ENCODE measurements at regions not wholly inside any gene's neighbourhood (a gene's known extent, or its start where the extent isn't known, plus 50 kb on each side); places are given as distances from the start of the nearest gene placed in this dataset.

DNA sequence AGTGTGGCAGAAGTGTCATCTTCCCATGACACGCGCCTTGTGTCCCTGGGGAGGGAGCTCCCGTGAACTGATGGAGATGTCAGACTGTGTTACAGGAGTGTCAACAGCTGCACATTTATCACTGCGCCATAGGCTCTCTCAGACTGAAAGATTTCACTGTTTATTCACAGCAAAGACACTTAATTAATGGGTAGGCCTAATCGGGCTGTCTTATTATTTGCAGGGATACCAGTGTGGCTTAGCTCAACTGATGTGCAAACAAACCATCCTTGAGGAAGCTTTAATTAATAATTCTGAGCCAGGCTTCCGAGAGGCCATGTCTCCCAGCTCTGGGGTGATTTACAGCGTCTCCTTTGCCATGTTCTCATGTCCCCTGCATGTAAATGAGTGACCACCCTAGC lies 771.0 kb downstream of the QKI start:
- Histone ChIP-seq H3K4me2 (ENCODE audit: low read depth, low read length) (no peak overlapping the region), H3K4me3 (replicated peaks in 1 of 3; ENCODE audit: insufficient read depth in 1 of 3, low read depth in 2 of 3, low read length in 3 of 3) (no peak overlapping the region), H3K4me1 (ENCODE audit: insufficient read depth, low read length) (no peaks in the 10 kb centered on the region), H4K20me1 (ENCODE audit: insufficient read depth, low read length) (no peaks in the 10 kb centered on the region), H3K9me3 (ENCODE audit: low read length) (no peaks in the 10 kb centered on the region), H3K27me3 (ENCODE audit: control insufficient read depth in 1 of 2, insufficient read depth in 2 of 2, low read length in 2 of 2) (no peaks in the 10 kb centered on the region), H3K79me2 (ENCODE audit: insufficient read depth, low read length) (no peaks in the 10 kb centered on the region), H3K36me3 (replicated peaks in 1 of 2; ENCODE audit: control insufficient read depth in 1 of 2, insufficient read depth in 2 of 2, low read length in 2 of 2) (no peaks in the 10 kb centered on the region), H3K27ac (ENCODE audit: extremely low read length, insufficient read depth, low read length) (no peak overlapping the region), H3K9ac (ENCODE audit: insufficient read depth, low read depth, low read length) (no peak overlapping the region), H2AFZ (ENCODE audit: low read length) (no peak overlapping the region)
- 0% methylated on average over 7 of the region's 7 CpGs for WGBS (ENCODE audit: low lambda C conversion rate)
- TF ChIP-seq ZNF577 (CRISPR knock-in tag; IDR thresholded peaks at IDR 0.05; ENCODE audit: borderline replicate concordance, low read depth) (no peak), ZNF710 (CRISPR knock-in tag; IDR thresholded peaks at IDR 0.05; ENCODE audit: borderline replicate concordance) (no peak), ZNF766 (CRISPR knock-in tag; IDR thresholded peaks at IDR 0.05; ENCODE audit: borderline replicate concordance) (no peak), ARID3A (IDR thresholded peaks at IDR 0.05; ENCODE audit: low read depth, low read length) (no peak)
- ChIA-PET CTCF (ENCODE audit: low intra/inter-chr PET ratio, low total read pairs) (no interaction called here), POLR2A (no interaction called here)
- intact Hi-C loops (cut with micrococcal nuclease; ENCODE audit: unreplicated experiment) (no loop called here), in situ Hi-C loops (cut with HindIII; ENCODE audit: extremely low pct_ligation_motif_present, low pct_unique_long_range_greater_than_20kb) (no loop called here)
- no peak for ATAC-seq
- DNase-seq (ENCODE audit: low spot score): no peak
- FAIRE-seq: no peak
- BruUV-seq (replicated peaks): no TSS peak

DNA sequence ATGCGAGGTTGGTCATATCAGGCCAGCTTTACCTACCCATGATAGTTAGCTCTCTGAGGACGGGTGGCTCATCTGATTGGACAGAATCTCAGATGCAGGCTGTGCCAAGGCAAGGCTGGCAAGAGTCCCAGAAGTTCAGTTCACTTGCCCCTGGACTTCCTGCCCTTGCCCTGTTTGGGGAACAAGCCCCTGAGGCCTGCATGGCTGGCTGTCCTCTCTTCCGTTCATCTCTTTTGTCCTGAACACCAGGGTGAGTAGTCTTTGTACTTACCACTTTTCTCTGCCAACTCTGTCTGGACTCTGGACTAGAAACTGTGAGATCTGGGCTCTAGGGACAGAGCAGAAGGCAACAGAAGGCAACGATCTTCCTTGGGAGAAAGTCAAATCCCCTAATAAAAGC lies 769.9 kb downstream of the QKI start:
- WGBS (ENCODE audit: low lambda C conversion rate): 9% methylated on average over 4 of the region's 4 CpGs
- TF ChIP-seq, protein P1, sequence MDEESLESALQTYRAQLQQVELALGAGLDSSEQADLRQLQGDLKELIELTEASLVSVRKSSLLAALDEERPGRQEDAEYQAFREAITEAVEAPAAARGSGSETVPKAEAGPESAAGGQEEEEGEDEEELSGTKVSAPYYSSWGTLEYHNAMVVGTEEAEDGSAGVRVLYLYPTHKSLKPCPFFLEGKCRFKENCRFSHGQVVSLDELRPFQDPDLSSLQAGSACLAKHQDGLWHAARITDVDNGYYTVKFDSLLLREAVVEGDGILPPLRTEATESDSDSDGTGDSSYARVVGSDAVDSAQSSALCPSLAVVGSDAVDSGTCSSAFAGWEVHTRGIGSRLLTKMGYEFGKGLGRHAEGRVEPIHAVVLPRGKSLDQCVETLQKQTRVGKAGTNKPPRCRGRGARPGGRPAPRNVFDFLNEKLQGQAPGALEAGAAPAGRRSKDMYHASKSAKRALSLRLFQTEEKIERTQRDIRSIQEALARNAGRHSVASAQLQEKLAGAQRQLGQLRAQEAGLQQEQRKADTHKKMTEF (CRISPR knock-in tag; IDR thresholded peaks at IDR 0.05): no peak
- TF ChIP-seq, protein P2, sequence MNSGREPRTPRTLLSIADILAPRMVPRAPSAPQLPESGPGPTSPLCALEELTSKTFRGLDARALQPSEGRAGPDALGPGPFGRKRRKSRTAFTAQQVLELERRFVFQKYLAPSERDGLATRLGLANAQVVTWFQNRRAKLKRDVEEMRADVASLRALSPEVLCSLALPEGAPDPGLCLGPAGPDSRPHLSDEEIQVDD (CRISPR knock-in tag; IDR thresholded peaks at IDR 0.05; ENCODE audit: borderline replicate concordance): no peak
- TF ChIP-seq ZNF431 (CRISPR knock-in tag; IDR thresholded peaks at IDR 0.05; ENCODE audit: borderline replicate concordance, low read depth): no peak
- DNase-seq (ENCODE audit: low spot score) (no peak), ATAC-seq (no peak), FAIRE-seq (no peak)
- CTCF ChIA-PET (ENCODE audit: low intra/inter-chr PET ratio, low total read pairs): no interaction called here
- Histone ChIP-seq H3K4me2 (ENCODE audit: low read depth, low read length) (no peak overlapping the region), H3K4me3 (replicated peaks in 1 of 3; ENCODE audit: insufficient read depth in 1 of 3, low read depth in 2 of 3, low read length in 3 of 3) (no peak overlapping the region), H4K20me1 (ENCODE audit: insufficient read depth, low read length) (no peaks in the 10 kb centered on the region), H3K36me3 (replicated peaks in 1 of 2; ENCODE audit: control insufficient read depth in 1 of 2, insufficient read depth in 2 of 2, low read length in 2 of 2) (no peaks in the 10 kb centered on the region), H3K9ac (ENCODE audit: insufficient read depth, low read depth, low read length) (no peak overlapping the region), H3K9me3 (ENCODE audit: low read length) (no peaks in the 10 kb centered on the region), H3K4me1 (ENCODE audit: insufficient read depth, low read length) (no peaks in the 10 kb centered on the region), H3K27me3 (ENCODE audit: control insufficient read depth in 1 of 2, insufficient read depth in 2 of 2, low read length in 2 of 2) (no peaks in the 10 kb centered on the region), H3K27ac (ENCODE audit: extremely low read length, insufficient read depth, low read length) (no peak overlapping the region), H2AFZ (ENCODE audit: low read length) (no peak overlapping the region), H3K79me2 (ENCODE audit: insufficient read depth, low read length) (no peaks in the 10 kb centered on the region)
- intact Hi-C loops (cut with micrococcal nuclease; ENCODE audit: unreplicated experiment): no loop called here
- in situ Hi-C loops (cut with HindIII; ENCODE audit: extremely low pct_ligation_motif_present, low pct_unique_long_range_greater_than_20kb): no loop called here
- POLR2A ChIA-PET: no interaction called here
- BruUV-seq (replicated peaks): no TSS peak

Data from HepG2 (cell line).